Stimulated activated CD8-positive, alpha-beta memory T cell treated with anti-CD3 and anti-CD28 coated beads, Interleukin-12 subunit alpha, Interleukin-12 subunit beta, amount 100 ng/mL, for 1 hour (primary cell): ENCODE measurements at regions not wholly inside any gene's neighbourhood (a gene's known extent, or its start where the extent isn't known, plus 50 kb on each side); places are given as distances from the start of the nearest gene placed in this dataset.

Experiments
- DNase-seq: peaks from one replicate; pipeline ENCODE4 v3.0.0-alpha.2; 2020; ENCODE audit warnings: low read depth

DNA sequence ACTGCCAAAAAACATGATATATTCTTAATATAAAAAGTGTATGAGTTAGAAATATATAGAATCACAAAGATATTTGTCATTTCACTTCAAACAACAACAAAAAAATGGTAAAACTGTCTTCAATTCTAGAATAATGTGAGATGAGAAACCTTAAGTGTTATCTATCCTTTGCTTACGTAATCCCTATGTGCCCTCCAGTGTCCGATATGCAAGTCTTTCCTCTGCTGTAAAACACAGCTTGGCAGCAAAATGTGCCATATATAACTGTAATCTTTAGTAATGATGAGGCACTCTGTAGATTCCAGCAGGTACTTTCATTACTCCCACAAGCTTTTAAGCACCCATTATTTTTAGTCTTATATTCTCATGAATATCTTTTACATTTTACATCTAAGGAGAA lies 555.1 kb upstream of the FRG1 start:
- DNase-seq = no peak

DNA sequence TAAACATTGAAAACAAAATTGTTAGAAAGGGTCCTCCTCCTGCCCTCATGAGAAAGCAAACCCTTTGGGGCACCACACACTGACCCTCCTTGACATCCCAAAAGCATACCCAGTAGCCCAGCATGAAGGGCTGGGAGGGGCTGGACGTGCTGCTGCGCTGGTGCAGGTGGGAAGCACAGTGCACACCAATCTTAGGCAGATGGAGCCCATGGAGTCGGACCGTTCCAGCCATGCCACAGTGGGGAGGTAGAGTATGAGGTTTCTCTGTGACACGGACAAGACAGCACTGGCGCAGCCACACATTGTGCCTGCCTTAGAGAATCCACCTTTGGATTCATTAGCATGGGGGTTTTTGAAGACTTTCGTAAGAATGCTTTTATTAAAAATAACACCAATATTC lies 544.2 kb upstream of the FRG1 start:
- no peak for DNase-seq

DNA sequence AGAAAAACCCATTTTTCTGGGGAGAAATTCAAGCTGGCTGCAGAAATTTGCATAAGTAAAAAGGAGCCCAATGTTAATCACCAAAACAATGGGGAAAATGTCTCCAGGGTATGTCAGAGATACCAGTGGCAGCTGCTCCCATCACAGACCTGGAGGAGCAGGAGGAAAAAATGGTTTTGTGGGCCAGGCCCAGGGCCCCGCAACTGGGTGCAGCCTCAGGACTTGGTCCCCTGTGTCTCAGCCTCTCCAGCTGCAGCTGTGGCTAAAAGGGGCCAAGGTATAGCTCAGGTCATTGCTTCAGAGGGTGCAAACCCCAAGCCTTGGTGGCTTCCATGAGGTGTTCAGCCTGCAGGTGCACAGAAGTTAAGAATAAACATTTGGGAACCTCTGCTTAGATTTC lies 536.4 kb upstream of the FRG1 start:
- no peak for DNase-seq

DNA sequence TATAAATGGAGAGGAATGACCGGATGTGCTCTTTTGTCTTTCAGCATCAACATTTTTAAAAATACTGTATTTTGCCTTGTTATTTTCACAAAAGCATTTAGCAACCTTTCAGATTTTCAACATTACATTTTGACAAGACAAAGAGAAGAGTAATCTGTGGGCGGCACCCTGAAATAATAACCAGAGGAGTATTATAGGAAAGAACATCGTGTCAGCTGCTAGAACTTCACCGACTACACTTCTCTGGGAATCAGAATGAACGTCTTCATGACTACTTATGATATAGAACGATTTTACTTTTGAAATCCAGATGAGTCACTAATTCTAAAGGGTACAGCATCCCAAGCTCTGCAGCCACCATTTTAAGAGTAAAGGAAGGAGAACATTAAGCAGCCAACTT lies 531.5 kb upstream of the FRG1 start:
- DNase-seq = no peak

DNA sequence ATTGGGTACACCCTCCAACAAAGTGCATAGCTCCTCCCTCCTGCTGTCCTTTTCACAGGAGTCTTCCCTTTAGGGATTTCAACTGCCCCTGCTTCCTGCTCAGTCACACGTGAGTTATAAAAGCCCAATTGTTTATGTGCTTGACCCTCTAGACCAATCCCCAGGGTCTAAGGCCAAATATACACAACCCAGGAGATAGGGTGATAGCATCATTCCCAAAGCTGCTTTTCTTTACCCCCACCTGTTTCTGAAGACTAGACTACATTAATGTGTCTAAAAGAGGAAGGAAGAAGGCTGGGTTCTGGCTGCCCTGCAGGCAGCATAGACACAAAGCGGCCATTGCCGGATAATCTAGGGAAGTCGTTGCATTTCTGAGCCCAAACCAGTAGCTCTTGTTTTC lies 526.7 kb upstream of the FRG1 start:
- no peak for DNase-seq

DNA sequence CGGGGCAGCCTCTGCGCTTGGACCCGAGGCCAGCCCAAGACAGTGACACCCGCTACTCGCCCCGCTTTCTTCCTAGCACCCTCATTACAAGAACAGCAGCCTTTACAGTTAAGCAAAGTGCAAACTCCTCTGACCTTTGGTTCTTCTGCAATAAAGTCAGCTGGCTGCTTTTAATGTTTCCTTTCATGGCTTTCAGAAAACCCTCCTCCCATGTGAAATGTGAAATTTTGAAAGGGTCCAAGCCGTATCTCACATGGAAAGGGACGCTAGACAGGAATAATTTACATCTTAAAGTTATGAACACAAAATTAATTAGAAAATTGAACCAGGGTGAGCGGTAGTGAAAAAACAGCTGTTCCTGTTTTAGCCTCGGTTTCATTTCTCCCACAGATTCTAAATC lies 520.1 kb upstream of the FRG1 start:
- no peak for DNase-seq

DNA sequence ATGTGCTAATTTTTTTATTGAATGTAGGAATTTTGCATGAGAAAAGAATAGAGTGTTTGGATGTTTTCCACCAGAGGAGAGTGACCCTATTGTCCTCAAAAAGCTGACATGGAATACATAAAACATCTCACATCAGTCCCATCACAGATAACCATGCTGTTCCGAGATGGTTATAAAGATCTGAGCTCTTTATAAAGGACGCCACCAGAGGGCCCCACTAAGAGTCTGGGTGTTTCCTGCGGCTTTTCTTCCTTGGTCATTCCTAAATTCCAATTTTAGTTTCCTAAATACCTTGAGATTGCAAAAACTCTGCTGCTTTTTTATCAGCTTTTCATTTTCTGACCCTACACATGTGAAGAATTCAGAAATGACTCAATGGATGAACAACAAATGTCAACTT lies 504.5 kb upstream of the FRG1 start:
- DNase-seq = no peak

DNA sequence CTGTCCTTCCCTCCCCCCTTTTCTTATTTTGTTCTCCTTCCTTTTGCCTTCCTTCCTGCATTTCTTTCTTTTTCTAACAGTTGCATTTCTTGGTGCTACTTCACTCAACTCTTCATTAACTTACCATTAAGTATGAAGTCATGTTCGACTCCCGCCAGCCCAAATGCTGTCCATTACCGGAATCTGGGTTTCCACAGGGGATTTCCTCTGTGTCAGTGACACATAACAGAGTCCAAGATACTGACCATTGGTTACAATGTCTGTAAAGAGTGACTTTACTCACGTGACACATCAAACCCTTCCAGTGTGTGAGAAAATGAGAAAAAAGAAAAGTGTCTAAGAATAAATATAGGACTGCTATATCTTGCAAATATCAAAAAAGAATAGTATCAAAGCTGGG lies 500.0 kb upstream of the FRG1 start:
- DNase-seq = no peak

DNA sequence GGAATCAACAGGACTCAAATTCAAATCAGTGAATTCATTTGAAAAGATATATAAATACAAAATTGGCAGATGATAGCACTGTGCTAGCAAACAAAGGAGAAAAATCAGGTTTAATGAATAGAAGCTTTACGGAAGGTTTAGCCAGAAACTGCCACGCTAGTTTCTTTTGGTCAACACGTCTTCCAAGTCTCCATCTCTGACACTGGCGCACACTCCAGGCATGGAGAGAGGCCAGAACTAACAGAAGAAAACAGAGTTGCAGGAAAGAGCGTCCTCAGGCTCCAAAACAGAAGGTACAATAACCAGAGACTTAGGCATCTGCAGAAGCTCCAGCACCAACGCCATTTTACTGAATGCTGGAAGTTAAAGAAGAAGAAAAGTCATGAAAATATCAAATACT lies 497.3 kb upstream of the FRG1 start:
- no peak for DNase-seq

DNA sequence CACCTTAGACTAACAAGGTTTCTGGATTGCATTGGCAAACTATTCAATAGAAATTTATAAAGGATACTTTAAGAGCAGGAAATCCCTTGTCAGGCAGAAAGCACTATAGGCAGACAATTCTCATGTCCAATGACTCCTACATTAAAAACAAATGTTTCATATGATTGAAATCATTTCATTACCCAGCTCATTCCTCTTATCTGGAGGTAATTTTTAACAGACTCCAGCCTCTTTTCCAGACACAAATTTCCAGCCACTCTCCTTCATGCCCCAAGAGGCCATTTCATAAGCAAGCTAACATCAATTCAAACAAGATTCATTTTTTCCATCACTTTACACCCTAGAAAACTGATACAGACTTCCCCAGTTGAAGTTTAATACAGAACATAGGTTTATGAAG lies 495.1 kb upstream of the FRG1 start:
- no peak for DNase-seq

DNA sequence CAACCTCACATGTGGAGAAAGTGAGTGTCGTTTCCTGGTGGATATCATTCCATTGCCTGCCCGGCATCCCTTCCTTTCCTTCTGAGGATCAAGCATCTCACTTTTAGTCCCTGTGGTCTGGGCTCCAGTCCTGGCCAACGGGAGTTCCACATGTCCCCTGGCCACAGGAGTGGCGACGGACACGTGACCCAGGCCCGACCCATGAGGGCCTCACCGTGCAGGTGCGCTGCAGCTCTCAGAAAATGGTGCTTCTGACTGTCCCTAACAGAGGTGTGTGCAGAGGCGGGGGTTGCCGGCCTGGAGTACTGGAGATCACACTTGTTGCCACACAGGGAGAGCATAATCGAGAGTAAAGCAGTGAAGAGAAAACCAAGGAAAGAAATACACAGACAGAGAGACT lies 476.9 kb upstream of the FRG1 start:
- DNase-seq = no peak

DNA sequence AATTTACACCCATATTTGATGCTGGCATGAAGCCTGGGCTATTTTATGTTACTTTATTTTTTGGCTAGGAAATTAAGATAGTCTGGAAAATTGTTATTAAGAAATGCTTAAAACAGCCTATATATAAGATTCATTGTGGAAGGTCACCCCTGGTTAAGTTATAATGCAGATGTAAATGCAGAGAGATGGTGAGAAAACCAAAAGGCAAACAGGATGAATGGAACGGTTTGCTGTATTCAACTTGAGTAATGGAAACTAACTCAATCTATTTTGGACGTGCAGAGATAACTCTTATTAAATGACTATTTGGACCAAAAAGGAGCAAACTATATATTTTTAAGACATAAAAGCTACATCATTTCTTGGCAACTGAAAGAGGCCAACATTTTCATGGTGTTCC lies 446.3 kb upstream of the FRG1 start:
- DNase-seq = no peak

DNA sequence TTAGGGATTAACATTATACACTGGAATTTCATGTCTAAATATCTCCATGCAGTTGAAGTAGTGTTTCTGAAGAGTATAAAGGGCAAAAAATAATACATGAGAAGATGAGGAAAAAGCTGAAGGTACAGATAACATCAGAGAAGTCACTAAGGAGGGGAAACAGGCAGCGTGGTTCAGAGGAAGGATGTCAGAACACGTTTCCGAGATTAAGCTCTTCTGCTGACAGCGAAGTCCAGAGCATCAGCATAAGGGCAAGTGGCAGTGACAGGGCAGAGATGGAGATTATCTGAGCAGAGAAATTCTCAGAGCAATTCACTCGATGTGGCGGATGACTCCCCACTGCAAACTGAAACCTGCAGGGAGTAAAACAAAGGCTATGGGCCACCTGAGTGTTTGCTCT lies 443.2 kb upstream of the FRG1 start:
- DNase-seq = no peak

DNA sequence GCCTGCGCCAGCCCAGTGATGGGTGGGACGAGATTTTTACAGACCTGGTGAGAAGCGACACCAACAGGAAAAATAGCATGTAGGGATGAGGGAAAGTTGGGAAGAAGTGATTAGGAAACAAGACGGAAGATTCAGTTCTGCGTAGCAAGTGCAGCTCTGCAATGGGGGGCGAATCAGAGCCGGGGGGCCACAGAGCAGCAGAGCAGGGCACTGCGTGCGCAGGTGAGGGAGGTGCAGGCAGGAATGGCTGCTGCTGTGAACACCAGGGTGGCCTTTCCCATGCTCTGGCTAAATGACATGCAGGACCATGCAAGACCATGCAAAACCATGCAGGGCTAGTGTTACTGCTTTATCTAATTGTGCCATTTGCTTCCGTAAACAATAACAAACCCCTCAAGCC lies 442.7 kb upstream of the FRG1 start:
- DNase-seq = no peak

DNA sequence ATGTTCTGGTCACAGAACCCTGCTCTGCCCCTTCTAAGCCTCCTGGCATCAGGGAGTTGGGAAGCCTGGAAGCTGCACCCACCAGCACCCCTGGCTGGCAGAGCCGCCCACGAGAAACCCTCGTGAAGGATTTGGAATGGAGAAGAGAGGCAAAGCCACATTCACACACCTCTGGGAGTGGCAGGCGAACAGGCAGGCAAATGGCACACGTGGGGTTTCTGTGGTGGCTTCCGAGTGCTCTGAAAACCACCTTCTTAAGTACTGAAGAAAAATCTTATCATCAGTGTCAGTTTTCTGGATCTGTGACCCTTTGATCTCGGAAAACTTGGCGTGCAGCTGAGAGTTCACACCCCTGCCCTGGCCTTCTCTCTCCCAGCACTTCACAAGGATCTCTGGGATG lies 442.2 kb upstream of the FRG1 start:
- no peak for DNase-seq

DNA sequence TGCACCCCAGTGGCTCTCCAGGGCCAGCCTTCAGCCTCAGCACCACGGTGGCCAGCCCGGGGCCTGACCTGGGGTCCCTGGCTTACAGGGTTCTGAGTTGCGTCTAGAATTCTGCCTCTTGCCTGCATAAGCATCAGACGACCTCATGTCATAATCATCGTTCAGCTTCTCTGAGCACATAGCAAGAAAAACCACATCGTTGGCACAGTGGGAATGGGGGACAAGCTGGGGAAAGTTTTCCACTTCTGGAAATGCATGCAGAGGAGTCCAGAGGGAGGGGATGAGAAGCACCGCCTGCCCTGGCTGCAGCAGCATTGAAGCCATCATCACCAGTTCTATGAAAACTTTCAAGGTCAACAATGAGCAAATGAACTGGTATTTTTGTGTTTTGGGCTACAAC lies 441.0 kb upstream of the FRG1 start:
- DNase-seq = no peak

DNA sequence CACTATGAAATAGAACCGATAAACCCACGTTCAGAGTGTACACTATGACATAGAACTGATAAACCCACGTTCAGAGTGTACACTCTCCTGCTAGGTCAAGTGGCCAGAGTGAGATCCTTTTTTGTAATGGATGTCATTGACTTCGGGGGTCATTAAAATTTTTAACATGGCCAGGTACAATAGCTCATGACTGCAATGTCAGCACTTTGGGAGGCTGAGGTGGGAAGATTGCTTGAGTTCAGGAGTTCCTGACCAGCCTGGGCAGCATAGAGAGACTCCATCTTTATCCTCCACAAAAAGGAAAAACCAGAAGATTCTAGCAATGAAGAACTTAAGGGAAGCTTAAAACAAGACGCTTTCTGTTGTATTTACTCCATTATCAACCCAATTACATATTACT lies 439.7 kb upstream of the FRG1 start:
- DNase-seq = no peak

DNA sequence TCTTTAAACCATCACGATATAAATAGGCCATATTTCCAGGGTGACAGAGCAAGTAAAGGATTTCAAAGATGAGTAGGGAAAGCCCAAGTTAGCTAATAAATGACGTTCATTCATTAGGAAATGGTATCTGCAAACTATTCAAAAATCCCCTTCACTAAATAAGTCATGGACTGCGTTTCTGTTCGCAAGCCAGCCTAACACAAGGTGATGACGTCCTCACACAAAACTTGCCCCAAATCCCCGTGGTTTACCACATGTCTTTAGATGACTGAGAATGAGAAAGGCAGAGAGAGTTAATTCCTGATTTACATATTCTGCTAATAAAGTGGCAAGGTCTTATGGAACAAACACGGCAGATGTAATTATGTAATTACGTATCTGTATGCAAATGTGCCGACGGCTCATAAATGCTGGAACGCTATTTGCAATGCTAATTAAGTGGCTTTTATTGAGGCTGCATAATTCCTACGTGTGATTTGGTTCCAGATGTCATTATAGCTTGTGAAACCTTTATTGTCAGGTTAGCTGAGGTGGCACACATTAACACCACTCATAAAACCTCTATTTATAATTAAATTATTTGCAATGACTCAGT lies 437.7 kb upstream of the FRG1 start:
- DNase-seq = no peak

DNA sequence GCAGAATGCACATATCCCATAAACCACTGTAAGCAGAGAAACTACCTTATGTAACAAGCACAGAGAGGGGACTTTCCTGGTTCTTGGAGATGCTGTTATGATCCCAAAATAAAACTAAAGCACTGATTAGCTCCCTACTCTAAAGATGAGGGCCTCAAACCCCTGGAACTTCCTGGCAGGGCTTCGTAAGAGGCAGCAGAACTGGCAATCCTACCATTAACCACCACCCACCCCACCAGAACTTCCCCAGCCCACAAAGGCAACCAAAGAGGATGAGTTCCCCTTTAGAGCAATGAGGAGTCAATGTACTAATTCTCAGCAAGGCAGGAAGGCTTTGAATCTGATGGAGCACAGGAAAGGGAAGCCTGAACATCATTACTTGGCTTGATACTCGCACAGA lies 436.5 kb upstream of the FRG1 start:
- DNase-seq = no peak

DNA sequence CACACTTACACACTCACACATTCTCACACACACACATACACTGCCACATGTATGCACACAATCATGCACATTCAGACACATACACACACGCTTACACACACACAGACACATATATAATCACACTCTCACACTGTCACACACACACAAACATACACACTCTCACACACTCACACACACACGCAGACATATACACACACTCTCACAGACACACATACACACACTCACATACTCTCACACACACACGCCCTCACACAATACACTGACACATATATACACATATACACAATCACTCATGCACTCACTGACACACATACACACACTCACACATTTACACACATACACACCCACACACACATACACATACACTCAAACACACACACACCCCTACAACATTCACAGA lies 435.3 kb upstream of the FRG1 start:
- DNase-seq = no peak

DNA sequence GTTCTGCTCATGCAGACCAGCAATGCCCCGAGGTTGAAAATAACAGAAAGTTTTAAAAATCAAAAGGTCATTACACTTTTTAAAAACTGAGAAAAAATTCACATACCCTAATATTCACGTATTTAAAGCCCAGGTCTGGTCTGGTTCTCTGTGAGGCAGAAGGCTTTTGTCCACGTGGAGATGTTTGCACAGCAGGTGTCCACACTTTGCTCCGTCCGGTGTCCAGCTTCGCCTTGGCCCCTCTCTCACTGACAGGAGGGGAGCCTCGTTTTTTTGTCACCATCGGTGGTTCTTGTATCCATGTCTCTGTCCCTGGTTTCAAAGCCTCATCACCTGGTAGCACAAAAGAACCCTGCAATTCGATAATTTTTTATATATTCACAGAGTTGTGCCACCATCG lies 434.6 kb upstream of the FRG1 start:
- no peak for DNase-seq

DNA sequence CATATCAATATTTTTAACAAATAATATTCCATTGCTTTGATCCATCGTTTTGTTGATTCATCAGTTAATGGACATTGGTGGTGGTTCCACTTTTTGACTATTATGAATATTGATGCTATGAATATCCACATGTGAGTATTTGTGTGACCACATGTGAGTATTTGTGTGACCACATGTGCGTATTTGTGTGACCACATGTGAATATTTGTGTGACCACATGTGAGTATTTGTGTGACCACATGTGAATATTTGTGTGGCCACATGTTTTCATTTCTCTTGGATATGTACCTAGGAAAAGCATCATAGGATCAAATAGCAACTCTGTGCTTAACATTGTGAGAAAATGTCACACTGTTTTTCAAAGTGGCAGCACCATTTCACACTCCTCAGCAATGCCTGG lies 433.6 kb upstream of the FRG1 start:
- no peak for DNase-seq

DNA sequence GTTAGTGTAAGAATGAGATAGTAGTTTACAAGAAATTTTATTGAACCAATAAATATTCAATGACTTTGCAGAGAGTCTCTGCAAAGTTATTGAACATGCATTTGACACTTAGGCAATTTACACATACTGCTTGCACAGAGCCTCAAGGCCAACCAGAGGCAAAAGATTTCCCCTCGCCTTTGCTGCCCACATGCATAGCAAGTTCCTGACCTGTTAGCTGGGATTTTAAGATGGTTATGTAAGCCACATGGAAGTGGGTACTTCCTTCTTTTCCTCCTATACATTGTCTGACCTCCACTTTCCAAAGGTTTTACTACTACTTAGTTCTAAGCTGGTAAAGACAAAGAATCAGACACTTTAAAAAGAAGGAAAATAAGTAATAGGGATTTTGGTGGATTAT lies 430.1 kb upstream of the FRG1 start:
- no peak for DNase-seq

DNA sequence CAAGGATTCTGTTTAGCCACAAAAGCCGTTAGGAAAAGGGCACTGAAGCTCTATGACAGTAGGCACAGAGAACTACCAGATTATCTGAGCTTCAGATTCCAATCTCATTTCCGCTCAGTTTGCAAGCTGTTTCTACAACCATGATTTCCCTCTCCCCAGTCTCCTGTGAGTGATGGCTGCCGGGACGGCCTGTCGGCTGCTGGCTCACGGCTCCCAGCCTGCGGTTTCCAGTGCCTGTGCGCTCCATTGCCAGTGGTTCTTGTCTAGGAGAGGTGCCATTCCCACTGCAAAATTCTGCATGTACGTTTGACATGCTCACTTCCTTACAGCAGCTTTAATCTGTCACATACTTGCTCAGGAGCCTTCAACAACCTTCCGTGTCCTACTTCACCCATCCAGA lies 429.1 kb upstream of the FRG1 start:
- no peak for DNase-seq

DNA sequence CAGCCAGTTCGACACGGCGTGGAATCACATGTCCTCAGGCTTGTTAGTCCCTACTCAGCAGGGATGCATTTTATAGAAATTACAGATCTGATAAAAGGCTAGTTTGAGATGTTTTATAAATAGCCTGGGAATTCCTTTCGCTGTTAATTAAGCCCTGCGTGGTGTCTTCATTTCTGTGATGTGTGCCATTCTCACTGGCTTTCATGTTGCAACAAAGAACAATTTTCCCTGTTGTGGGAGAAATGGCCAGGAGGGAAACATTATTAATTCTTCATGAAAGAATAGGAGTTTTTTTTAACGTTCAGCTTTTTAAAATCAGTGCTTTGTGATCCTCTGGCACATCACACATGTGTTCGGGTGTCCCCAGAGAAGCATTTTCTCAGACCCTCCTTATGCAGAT lies 427.3 kb upstream of the FRG1 start:
- DNase-seq = no peak
